ENCODE measurements at regions not wholly inside any gene's neighbourhood (a gene's known extent, or its start where the extent isn't known, plus 50 kb on each side); places are given as distances from the start of the nearest gene placed in this dataset.

DNA sequence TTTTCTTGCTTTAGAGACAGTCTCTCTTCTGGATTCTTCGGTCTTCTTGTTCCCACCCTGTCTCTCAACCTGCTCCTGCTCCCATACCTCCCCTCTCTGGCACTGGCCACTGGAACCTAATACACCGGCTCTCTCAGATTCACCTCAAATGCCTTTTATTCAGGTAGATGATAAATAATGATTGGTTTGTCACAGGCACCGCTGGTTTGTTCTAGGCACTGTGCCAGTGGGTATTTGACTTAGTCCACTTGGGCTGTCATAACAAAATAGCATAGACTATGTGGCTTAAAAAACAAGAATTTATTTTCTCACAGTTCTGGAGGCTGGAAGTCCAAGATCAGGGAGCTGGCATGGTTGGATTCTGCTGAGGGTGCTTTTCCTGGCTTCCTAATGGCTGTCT, 278.2 kb upstream of the STT3B start:
- Histone ChIP-seq H3K27ac (ENCODE audit: low read depth, low read length) (no peak overlapping the region), H3K27me3 (ENCODE audit: insufficient read depth, low read length) (no peaks in the 10 kb centered on the region), H2AFZ (ENCODE audit: low read length) (no peak overlapping the region), H3K9me3 (ENCODE audit: low read depth, low read length) (peaks cover 6% of the 10 kb centered on the region), H3K4me3 (ENCODE audit: insufficient read depth, low read length) (no peak overlapping the region), H3K79me2 (ENCODE audit: insufficient read depth, low read length) (no peaks in the 10 kb centered on the region), H3K4me2 (ENCODE audit: insufficient read depth, low read length) (no peak overlapping the region), H3K4me1 (ENCODE audit: insufficient read depth, low read length) (peaks cover 3% of the 10 kb centered on the region), H4K20me1 (ENCODE audit: insufficient read depth, low read length) (no peaks in the 10 kb centered on the region), H3K36me3 (ENCODE audit: insufficient read depth, low read length) (no peaks in the 10 kb centered on the region)
- TF ChIP-seq, protein P1, sequence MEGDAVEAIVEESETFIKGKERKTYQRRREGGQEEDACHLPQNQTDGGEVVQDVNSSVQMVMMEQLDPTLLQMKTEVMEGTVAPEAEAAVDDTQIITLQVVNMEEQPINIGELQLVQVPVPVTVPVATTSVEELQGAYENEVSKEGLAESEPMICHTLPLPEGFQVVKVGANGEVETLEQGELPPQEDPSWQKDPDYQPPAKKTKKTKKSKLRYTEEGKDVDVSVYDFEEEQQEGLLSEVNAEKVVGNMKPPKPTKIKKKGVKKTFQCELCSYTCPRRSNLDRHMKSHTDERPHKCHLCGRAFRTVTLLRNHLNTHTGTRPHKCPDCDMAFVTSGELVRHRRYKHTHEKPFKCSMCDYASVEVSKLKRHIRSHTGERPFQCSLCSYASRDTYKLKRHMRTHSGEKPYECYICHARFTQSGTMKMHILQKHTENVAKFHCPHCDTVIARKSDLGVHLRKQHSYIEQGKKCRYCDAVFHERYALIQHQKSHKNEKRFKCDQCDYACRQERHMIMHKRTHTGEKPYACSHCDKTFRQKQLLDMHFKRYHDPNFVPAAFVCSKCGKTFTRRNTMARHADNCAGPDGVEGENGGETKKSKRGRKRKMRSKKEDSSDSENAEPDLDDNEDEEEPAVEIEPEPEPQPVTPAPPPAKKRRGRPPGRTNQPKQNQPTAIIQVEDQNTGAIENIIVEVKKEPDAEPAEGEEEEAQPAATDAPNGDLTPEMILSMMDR (IDR thresholded peaks at IDR 0.05; ENCODE audit: extremely low read depth, low read depth, low read length), result no peak
- DNase-seq (ENCODE audit: insufficient read length, low spot score, missing footprints), result no peak

DNA sequence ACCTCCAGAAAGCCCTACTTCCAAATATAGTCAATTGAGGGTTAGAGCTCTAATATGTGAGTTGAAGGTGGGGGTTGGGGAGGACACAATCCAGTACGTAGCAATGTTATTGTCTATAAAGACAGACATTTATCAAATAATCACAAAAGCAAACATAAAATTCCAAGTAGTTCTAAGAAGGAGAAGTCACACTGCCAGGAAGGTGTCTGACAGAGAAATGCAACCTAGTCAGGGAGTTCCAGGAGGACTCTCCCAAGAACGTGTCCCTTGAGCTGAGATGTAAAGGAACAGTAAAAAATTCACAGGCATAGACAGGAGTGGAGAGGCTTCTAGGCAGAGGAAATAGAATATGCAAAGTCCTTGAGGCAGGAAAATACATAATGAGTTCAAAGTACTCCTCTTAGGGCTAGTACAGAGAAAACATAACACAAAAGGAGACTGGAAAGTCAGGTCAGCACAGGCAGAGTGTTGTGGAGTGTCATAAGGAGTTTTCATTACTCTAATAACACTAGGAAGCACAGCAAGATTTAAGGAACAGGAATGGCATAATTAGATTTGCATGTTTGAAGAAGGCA, 277.6 kb upstream of the STT3B start:
- no peak for DNase-seq (ENCODE audit: insufficient read length, low spot score, missing footprints)
- H3K27ac ChIP-seq (ENCODE audit: low read depth, low read length), result no peak overlapping the region
- TF ChIP-seq, protein P1 (IDR thresholded peaks at IDR 0.05; ENCODE audit: extremely low read depth, low read depth, low read length), result no peak
- no peak overlapping the region for H3K4me3 ChIP-seq (ENCODE audit: insufficient read depth, low read length)
- peaks cover under 1% of the 10 kb centered on the region for H3K4me1 ChIP-seq (ENCODE audit: insufficient read depth, low read length)
- H3K4me2 ChIP-seq (ENCODE audit: insufficient read depth, low read length), result no peak overlapping the region
- peaks cover 6% of the 10 kb centered on the region for H3K9me3 ChIP-seq (ENCODE audit: low read depth, low read length)
- H3K79me2 ChIP-seq (ENCODE audit: insufficient read depth, low read length), result no peaks in the 10 kb centered on the region
- no peak overlapping the region for H2AFZ ChIP-seq (ENCODE audit: low read length)
- H4K20me1 ChIP-seq (ENCODE audit: insufficient read depth, low read length), result no peaks in the 10 kb centered on the region
- no peaks in the 10 kb centered on the region for H3K27me3 ChIP-seq (ENCODE audit: insufficient read depth, low read length)
- H3K36me3 ChIP-seq (ENCODE audit: insufficient read depth, low read length), result no peaks in the 10 kb centered on the region

DNA sequence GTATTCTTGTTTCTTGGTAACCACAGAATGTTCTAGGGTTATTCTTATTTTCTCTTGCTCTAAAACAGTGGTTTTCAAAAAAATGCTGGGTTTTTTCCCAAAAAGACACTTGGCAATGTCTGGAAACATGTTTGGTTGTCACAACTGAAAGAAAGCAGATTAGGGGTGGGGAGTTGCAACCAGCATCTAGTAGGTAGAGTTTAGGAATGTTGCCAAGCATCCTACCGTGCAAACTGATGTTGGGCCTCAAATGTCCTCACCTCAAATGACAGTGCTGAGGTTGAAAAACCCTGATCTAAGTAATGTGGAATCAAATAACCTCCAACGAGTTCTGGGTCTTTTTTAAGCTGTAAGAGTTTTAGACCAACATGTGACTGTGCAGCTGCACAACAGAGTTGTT, 270.5 kb upstream of the STT3B start:
- no peaks in the 10 kb centered on the region for H3K4me1 ChIP-seq (ENCODE audit: insufficient read depth, low read length)
- no peaks in the 10 kb centered on the region for H3K36me3 ChIP-seq (ENCODE audit: insufficient read depth, low read length)
- H3K4me2 ChIP-seq (ENCODE audit: insufficient read depth, low read length), result no peak overlapping the region
- TF ChIP-seq, protein P1 (IDR thresholded peaks at IDR 0.05; ENCODE audit: extremely low read depth, low read depth, low read length), result no peak
- H3K27ac ChIP-seq (ENCODE audit: low read depth, low read length), result no peak overlapping the region
- H3K9me3 ChIP-seq (ENCODE audit: low read depth, low read length), result no peaks in the 10 kb centered on the region
- H3K27me3 ChIP-seq (ENCODE audit: insufficient read depth, low read length), result no peaks in the 10 kb centered on the region
- H2AFZ ChIP-seq (ENCODE audit: low read length), result no peak overlapping the region
- H3K79me2 ChIP-seq (ENCODE audit: insufficient read depth, low read length), result no peaks in the 10 kb centered on the region
- H3K4me3 ChIP-seq (ENCODE audit: insufficient read depth, low read length), result no peak overlapping the region
- no peak for DNase-seq (ENCODE audit: insufficient read length, low spot score, missing footprints)
- no peaks in the 10 kb centered on the region for H4K20me1 ChIP-seq (ENCODE audit: insufficient read depth, low read length)

DNA sequence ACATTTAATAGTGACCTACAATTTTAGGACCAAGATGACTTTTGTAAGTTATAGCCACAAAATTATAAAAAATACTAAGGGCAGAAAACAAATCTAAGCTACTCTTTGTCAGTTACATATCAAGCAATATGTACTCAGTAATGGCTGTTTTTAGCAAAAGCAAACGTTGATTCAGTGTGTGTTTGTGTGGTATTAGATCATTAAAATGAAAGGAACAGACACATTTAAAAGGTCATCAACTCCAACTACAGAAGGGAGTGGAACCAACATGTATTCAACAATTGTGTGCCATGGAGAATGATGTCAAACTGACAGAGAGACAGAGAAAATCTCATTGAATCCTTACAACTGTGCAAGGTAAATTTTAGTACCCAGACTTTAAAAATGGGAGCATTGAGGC, 268.8 kb upstream of the STT3B start:
- Histone ChIP-seq H3K4me1 (ENCODE audit: insufficient read depth, low read length) (no peaks in the 10 kb centered on the region), H3K4me3 (ENCODE audit: insufficient read depth, low read length) (no peak overlapping the region), H3K27me3 (ENCODE audit: insufficient read depth, low read length) (no peaks in the 10 kb centered on the region), H3K9me3 (ENCODE audit: low read depth, low read length) (no peaks in the 10 kb centered on the region), H3K27ac (ENCODE audit: low read depth, low read length) (no peak overlapping the region), H2AFZ (ENCODE audit: low read length) (no peak overlapping the region), H4K20me1 (ENCODE audit: insufficient read depth, low read length) (no peaks in the 10 kb centered on the region), H3K4me2 (ENCODE audit: insufficient read depth, low read length) (no peak overlapping the region), H3K36me3 (ENCODE audit: insufficient read depth, low read length) (no peaks in the 10 kb centered on the region), H3K79me2 (ENCODE audit: insufficient read depth, low read length) (no peaks in the 10 kb centered on the region)
- no peak for DNase-seq (ENCODE audit: insufficient read length, low spot score, missing footprints)
- TF ChIP-seq, protein P1 (IDR thresholded peaks at IDR 0.05; ENCODE audit: extremely low read depth, low read depth, low read length), result no peak
